HG03575 (cell line): ENCODE measurements at regions not wholly inside any gene's neighbourhood (a gene's known extent, or its start where the extent isn't known, plus 50 kb on each side); places are given as distances from the start of the nearest gene placed in this dataset.
"Not testable (repeated sequence)": the region's sequence is repeated elsewhere in the genome, so short reads cannot be mapped to it uniquely, and the experiment has no call there.

ENCODE experiments used
- ATAC-seq: cut with Tn5 transposase; IDR thresholded peaks from one replicate; pipeline ENCODE4 v1.9.1; 2021; ENCODE audit not compliant: unreplicated experiment, insufficient number of reproducible peaks, low FRiP score; ENCODE audit errors: extremely low read depth

DNA sequence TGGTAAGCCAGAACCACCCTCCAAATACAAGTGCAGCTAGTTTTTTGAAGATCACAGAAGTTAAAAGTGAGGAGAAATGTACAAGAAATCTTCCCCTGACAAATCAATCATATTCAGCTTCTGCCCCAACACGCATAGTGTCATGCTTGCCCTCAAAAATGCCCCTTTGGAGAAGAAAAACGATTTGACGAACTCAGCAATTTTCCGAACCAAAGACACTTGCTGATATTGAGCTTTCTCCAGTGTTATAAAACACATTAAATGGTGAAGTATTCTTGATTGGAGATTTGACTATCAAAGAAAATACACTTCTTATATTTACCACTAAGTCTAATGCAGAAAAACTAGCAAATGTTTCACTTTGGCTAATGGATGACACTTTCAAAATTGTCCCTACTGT is 195.5 kb downstream of the ETV1 start:
- no peak for ATAC-seq

DNA sequence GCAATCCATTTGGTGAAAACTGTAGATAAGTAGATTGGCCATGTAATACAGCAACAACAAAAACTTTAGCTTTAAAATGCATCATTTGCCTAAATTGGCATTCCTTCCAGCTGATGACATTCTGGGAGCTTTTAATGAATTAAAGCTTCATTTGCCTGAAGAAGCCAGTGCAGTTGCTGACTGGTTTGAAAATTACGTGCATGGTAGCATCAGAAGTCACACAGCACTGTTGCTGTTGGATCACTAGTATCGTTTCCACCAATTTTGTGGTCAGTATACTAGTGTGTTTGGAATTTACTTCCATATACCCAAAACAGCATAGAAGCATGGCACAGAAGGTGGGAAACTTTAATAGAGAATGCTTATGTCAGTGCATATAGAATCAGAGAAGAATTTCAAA is 194.9 kb downstream of the ETV1 start:
- no peak for ATAC-seq

DNA sequence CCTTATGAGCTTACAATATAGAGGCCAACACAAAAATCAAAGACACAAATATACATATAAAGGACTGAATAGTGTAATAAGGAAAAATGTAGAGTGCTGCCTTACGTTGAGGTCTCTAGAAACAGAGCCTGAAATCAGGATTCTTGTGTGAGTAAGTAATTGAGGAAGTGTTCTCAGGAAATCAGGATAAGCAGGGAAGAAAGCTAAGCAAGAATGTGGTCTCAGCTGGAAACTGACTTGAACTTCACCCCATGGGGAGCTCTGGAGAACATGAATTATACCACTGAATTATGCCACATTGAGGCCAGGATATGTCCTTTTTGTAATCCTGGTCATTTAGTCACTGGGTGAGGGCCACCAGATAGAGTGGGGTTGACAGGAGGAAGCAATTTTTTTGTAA is 191.9 kb downstream of the ETV1 start:
- no peak for ATAC-seq

DNA sequence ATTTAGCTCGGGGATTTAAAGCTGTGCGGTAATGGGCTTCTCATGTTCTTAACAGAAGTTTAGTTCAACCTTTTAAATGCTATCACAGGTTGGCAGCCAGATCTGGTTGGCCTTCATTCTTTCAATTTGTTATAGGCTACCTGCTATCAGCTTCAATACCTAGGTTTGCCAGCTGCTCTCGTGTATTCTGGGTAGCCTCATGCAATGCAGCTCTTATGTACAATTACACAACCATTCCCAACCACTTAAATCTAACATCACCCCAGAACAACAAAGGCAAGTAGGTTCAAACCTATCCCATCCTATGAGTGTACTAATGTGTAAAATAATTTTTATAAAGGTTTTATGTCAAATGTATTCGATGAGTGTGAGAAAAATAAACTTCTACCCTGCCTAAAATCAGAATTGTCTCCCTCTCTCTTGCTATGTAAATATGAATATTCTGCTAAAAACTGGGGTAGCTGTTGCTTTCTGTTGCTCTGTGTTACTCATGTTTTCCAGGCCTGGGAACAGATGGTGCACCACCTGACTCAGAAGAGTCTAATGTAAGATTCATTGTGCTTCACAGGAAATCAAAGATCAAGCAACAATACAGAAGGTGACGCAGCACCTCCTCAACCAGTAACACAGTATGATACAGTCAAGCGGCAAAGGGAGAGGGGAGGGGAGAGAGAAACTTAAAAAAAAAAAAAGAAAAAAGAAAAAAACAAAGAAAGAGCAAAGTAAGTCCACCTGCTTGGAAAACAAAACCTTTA is 188.6 kb downstream of the ETV1 start:
- no peak for ATAC-seq

DNA sequence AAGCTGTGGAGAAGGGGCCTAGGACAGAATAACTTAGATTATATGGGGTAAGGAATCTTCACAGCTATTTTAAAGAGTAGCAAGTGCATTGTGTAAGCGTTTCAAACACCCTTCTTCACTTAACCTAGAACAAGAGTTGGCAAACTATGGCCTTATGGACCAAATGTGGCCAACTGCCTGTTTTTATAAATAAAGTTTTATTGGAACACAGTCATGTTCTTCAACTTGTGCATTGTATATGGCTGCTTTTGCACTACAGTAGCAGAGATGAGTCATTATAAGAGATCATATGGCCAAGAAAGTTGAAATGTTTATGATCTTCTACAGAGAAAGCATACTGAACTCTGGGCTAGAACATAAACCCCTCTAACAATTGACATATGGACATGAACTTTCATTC is 187.8 kb downstream of the ETV1 start:
- no peak for ATAC-seq

DNA sequence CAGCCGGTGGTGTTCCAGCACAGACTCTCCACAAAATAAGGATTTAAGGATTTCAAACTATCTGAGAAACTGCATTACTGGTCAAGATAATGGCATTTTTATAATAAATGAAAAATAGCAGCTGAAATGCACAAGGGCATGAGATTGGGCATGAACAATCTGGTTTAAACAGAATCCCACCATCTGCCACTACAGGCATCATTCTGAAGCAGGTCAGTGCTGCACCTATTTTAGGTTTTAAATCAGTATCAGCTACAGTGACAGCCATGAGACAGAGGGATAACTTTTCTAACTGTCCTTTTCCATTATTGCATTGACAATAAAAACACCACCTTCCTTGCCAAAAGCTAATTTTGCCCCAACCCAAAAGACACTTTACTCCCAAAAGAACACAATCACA is 186.8 kb downstream of the ETV1 start:
- ATAC-seq: no peak

DNA sequence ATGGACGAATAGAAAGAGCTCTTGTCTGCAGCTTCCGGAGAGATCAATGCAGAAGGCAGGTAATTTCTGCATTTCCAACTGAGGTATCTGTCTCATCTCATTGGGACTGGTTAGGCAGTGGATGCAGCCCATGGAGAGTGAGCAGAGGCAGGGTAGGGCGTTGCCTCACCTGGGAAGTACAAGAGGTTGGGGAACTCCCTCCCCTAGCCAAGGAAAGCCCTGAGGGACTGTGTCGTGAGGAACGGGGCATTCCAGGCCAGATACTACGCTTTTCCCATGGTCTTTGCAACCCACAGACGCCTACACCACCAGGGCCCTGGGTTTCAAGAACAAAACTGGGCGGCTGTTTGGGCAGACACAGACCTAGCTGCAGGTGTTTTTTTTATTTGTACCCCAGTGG is 186.3 kb downstream of the ETV1 start:
- ATAC-seq: no peak

DNA sequence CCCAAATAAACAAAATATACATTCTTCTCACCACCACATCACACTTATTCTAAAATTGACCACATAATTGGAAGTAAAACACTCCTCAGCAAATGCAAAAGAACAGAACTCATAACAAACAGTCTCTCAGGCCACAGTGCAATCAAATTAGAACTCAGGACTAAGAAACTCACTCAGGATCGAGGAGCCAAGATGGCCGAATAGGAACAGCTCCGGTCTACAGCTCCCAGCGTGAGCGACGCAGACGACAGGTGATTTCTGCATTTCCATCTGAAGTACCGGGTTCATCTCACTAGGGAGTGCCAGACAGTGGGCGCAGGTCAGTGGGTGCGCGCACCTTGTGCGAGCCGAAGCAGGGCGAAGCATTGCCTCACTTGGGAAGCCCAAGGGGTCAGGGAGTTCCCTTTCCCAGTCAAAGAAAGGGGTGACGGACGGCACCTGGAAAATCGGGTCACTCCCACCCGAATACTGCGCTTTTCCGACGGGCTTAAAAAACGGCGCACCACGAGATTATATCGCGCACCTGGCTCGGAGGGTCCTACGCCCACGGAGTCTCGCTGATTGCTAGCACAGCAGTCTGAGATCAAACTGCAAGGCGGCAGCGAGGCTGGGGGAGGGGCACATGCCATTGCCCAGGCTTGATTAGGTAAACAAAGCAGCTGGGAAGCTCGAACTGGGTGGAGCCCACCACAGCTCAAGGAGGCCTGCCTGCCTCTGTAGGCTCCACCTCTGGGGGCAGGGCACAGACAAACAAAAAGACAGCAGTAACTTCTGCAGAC is 183.2 kb downstream of the ETV1 start:
- ATAC-seq: not testable (repeated sequence)

DNA sequence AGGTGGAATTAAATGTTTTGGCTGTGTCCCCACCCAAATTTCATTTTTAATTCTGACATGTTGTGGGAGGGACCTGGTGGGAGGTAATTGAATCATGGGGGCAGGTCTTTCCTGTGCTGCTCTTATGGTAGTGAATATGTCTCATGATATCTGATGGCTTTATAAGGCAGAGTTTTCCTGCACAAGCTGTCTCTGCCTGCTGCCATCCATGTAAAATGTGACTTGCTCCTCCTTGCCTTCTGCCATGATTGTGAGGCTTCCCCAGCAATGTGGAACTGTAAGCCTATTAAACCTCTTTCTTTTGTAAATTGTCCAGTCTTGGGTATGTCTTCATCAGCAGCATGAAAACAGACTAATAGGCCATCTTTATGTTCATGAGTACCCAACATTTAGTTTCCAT is 172.2 kb downstream of the ETV1 start:
- not testable (repeated sequence) for ATAC-seq

DNA sequence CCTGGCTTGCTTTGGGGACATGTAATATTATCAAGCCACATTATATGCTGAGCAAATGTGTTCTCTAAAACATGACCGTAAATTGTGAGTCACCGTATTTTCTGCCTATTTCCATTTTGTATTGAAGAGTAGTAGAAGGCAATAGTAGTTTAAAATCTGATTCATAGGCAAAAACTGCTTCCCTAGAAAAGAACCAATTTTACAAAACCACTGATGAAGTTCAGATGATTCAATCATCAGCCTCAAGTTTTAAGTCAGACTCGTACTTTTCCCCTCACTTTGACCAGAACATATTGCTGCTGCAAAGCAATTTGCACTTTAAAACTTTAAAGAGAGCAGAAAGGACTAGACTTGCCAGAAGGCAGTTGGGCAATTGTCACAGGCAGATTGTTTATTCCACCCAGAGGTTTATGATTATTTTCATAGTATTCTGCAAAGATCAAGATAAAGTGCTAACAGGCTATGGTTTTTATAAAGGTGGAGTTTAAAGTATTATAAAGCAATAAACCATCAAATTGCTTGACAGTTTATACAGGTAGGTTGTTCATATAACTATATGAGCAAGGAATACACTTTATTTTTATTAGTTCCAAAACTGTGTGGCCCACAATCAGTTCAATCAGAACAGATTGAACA is 168.2 kb downstream of the ETV1 start:
- no peak for ATAC-seq

DNA sequence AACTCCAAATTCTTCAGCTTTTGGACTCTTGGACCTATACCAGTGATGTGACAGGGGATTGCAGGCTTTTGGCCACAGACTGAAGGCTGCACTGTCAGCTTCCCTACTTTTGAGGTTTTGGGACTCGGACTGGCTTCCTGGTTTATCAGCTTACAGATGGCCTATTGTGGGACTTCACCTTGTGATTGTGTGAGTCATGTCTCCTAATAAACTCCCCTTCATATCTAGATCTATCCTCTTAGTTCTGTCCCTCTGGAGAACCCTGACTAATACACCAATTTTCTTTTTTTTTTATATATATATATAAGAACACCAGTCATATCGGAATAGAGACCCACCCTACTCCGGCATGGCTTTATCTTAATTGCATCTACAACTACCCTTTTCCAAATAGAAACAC is 166.8 kb downstream of the ETV1 start:
- ATAC-seq: no peak

DNA sequence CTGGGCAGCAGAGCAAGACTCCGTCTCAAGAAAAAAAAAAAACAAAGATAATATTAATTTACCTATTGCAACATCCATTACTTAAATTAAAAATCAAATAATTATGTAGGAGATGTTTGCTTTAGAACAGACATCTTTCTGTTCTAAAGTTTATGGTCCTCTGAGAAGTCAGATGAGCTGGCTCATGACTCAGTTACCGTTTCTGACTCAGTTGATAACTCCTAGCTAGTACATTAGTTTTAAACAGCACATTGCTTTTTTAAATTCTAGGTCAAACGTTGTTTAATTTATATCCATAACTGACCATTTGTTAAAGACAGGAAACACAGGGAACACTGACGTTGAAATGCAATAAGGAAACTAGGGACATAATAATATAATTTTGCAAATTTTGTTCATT is 162.7 kb downstream of the ETV1 start:
- ATAC-seq: no peak

DNA sequence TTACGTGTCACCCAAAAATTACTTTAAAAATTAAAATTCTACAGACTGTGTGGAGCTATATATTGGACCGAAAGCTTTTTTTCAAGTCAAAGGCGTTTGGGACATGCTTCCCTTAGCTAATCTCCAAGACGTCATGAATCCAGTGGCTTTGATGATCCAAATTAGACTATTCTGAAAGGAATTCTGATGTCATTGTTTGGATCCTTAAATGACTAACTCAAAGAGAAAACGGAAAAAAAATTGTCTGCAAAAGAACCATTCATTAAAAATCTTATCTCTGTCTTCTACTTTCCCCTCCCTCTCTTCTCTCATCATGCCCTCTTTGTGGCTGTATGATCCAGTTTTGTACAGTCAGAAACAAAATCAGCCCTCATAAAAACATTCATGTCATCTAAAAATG is 161.8 kb downstream of the ETV1 start:
- no peak for ATAC-seq

DNA sequence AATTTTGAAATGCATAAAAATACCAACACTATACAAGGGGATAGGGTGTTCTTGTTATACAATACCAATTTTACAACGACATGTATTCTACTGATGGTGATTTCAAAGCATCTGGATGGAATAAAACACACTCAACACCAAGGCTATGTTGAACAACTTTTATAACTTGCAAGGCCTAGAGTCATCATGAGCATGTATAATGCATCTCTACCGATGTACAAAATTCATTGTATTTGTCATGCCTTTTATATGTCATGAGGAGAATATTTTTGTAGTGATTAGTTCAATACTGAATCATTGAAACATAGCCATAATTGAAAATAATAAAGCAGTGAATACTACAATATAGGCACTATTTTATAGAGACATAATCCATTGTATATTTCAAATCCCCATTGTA is 160.2 kb downstream of the ETV1 start:
- no peak for ATAC-seq

DNA sequence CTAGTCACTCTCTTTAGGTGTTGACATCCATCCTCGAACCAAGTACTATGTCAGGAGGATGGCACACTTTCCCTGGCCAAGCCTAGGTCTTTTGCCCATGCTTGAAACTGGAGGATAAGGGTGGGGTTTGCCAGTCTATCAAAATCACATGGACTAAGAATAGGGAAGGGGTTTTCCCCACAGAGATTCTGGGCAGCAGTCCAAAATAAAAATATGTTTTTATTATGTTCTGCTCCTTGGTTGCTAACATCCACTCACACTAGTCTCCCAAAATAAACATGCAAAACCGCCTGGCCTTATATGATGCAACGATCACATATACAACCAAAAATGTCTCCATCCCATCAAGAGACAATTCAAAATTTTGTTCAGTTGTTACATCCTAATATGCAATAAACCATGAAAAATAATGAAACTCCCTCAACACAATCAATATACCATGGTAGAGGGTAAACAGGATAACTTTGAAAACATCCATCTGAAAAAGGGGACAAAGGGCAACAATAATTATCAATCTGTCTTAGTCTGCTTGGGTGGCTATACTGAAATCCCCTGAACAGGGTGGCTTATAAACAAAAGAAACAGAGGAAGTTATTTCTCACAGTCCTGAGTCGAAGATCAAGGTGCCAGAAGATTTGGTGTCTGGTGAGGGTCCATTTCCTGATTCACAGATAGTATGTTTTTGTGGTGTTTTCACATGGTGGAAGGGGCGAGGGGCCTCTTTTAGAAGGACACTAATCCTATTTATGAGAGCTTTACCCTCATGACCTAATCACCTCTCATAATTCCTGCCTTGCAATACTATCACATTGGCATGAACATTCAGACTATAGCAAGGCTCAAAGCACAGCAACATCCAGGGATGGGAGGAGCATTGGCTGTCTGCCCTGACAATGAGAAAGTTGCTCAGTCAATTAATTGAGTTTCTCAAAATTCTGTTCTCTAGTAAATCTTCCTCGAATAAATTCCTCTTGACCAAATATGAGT is 159.3 kb downstream of the ETV1 start:
- no peak for ATAC-seq

DNA sequence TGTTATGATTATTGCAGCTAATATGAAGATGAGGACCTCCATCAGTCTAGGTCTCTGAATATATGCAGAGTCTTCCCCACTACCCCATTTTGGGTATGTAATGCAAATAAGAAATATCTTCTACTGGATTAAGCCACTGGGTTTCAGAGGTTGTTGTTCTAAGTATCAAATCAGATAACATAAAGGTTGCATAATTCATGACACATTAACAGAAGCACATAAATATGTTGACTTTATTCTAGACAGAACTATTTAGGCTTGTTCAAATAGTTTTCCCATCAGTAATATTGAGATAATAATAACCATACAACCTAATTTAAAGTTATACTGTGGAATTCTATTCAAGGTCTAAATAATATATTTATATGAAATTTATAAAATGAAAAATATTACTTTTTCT is 157.1 kb downstream of the ETV1 start:
- ATAC-seq: no peak

DNA sequence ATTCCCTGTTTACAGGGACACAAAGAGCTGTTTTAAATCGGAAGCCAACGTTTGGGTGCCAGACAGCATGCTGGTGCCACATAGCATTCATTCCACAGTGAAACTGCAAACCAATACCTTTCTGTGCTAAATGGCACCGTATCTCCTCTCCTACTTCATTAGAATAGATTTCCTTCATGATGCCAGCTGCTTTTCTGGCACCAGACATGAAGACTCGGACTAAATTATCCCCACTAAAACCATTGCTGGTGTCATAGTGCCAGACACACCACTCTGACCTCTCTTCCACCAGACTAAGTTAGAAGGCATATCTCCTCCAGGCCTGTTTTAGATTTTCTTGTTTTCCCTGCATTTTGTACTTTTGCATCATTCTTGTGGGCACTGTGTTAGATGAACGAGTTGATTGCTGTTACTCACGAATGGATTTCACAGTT is 155.1 kb downstream of the ETV1 start:
- ATAC-seq: no peak

DNA sequence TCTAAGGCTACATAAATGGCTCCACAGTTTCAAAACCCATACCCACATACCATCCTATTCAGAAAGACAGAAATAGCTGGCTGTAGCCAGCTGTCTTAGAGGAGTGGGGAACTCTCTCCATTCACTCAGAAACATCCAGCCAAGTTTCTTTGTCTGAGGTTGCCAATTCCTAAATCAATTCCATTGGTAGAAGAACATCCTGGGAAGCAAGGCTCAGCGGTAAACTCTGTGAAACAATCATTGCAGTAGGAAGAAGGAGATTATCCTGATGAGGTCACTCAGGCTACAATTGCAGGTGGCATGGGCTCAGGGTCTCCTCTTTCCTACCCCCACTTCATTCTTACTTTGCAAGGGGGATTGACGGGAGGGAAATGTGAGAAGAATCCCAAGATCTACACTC is 154.0 kb downstream of the ETV1 start:
- no peak for ATAC-seq

DNA sequence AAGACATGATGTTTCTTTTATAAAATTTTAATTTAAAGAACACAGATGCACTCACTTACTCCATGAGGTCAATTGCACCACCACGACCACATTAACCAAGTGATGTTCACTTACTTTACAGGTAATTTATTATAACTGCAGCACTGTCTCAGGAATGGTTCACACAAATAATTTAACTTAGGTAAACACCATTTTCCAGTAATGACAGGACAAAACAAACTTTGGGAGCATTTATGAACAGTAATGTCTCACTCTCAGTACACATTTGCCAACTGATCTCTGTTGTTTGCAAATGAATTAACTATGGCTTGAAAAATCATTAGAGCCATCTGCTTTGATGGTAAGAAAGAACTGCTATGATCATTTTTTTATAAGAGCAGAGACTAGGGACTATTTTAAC is 150.4 kb downstream of the ETV1 start:
- ATAC-seq: no peak
